Thymus (tissue), 11 donors: ENCODE measurements at regions not wholly inside any gene's neighbourhood (a gene's known extent, or its start where the extent isn't known, plus 50 kb on each side); places are given as distances from the start of the nearest gene placed in this dataset.
A peak's percentile ranks its signal among the peaks of the same experiment; 100 is the strongest.

Experiments used
- DNase-seq, 9 donors: peaks; one replicate each; pipeline ENCODE4 v3.0.0-alpha.2; 2013; ENCODE audit warnings: low spot score in 9 of 9, low read depth in 6 of 9, missing footprints in 1 of 9
- H3K27ac ChIP-seq, 2 donors: one replicate each; pipeline ENCODE4 v1.5.1; 2013; ENCODE audit warnings: control low read depth in 1 of 2, low read depth in 1 of 2, low read length in 1 of 2, mild to moderate bottlenecking in 1 of 2, moderate library complexity in 1 of 2
- H3K27me3 ChIP-seq, 2 donors: one replicate each; pipeline ENCODE4 v1.5.1; 2013; ENCODE audit warnings: low read length in 1 of 2; ENCODE audit not compliant: control insufficient read depth in 2 of 2, insufficient read depth in 1 of 2
- H3K36me3 ChIP-seq, 2 donors: one replicate each; pipeline ENCODE4 v1.5.1; 2013; ENCODE audit warnings: low read length in 1 of 2, mild to moderate bottlenecking in 1 of 2, moderate library complexity in 1 of 2; ENCODE audit not compliant: control insufficient read depth in 2 of 2, insufficient read depth in 2 of 2
- H3K4me1 ChIP-seq, 2 donors: one replicate each; pipeline ENCODE4 v1.5.1; 2013; ENCODE audit warnings: low read length in 2 of 2; ENCODE audit not compliant: control insufficient read depth in 2 of 2, insufficient read depth in 2 of 2
- H3K4me3 ChIP-seq, 2 donors: one replicate each; pipeline ENCODE4 v1.5.1; 2013; ENCODE audit warnings: low read length in 2 of 2, control low read depth in 1 of 2, mild to moderate bottlenecking in 1 of 2
- H3K9me3 ChIP-seq, 2 donors: one replicate each; pipeline ENCODE4 v1.5.1; 2013; ENCODE audit warnings: low read length in 1 of 2, mild to moderate bottlenecking in 1 of 2; ENCODE audit not compliant: control insufficient read depth in 2 of 2, insufficient read depth in 1 of 2
- WGBS: extraction: QIAGEN DNeasy Blood & Tissue Kit; methylation state at CpG from one replicate; pipeline ENCODE4 v1.1.7; 2013; 5-methylcytosine and 5-hydroxymethylcytosine counted together
- donor health status: healthy.

DNA sequence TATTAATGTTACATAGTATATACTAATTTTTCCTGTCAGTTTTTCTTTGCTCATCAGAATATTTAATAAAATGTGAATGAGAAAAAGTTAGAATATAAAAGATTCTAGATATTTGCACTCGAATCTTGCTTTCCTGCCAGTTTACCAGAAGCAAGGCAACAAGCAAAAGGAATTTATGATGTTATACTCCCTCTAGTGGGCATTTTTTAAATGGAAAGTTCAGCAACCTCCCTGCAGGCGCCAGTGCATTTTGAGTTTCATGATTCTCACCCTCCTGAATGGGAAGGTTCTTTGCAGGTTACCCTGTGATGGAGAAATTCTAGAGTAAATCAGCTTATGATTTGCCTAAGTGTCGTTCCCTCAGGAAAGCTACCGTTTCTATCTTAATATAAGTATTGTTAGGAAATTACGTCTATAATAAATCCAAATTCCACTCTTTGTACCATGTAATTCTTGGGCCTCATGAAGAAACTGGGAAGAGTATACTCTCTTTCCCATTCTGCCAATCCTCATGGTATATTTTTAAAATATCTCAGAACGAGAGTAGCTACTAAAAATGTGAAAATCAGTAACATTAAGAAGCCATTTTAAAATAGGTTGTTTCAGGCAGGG is 350.0 kb downstream of the CRPPA start:
- 34% methylated on average over 6 of the region's 6 CpGs for WGBS
- DNase-seq, result peak; percentile 18 to 71 (median 29)

DNA sequence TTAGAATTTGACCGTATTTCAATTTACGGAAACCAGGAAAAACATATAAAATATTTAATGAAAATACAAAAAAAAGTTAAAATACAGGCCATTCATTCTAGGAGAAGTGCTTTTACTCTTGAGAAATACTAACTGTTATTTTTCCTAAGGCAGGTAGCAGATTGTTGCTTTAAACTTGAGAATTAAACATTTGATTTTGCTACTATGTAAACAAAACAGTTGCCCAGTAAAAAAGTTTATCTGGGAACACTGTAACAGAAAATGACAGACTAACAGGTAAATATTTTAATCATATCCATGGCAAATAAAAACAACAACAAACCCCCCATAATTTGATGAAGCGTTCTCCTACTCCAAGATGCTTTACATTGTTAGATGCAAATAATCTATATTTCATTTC is 350.5 kb downstream of the CRPPA start:
- WGBS, result 94% methylated on average over 3 of the region's 3 CpGs
- no peaks in the 10 kb centered on the region for H3K4me1 ChIP-seq

More for the DNA sequence above, 350.0 kb downstream of the CRPPA start:
- no peaks in the 10 kb centered on the region for H3K27me3 ChIP-seq
- no peaks in the 10 kb centered on the region for H3K4me1 ChIP-seq
- H3K9me3 ChIP-seq, result no peaks in the 10 kb centered on the region
- no peak overlapping the region for H3K4me3 ChIP-seq
- H3K36me3 ChIP-seq, result no peaks in the 10 kb centered on the region
- no peak overlapping the region for H3K27ac ChIP-seq

DNA sequence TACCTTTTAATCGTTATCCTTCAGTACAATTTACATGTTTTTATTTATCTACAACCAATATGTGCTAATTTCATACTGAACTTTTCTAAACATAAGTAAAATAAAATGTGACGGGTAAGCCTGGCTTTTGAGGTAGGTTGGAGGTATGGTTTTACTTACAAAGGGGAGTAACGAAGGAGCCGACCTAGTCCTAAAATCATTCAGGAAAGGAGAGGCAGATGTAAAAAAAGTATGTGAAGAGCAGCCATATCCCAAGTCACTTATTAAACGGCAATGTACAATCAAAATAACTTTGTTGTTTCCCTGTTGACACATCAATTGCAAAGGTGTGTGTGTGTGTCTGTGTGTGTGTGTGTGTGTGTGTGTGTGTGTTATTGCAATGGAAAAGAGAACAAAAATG is 351.3 kb downstream of the CRPPA start:
- Histone ChIP-seq H3K27ac (no peak overlapping the region), H3K36me3 (no peaks in the 10 kb centered on the region), H3K27me3 (no peaks in the 10 kb centered on the region), H3K4me1 (no peaks in the 10 kb centered on the region), H3K4me3 (no peak overlapping the region), H3K9me3 (no peaks in the 10 kb centered on the region)
- WGBS, result 94% methylated on average over 5 of the region's 5 CpGs
- DNase-seq, result no peak

More for the DNA sequence above, 350.5 kb downstream of the CRPPA start:
- Histone ChIP-seq H3K4me3 (no peak overlapping the region), H3K27ac (no peak overlapping the region), H3K9me3 (no peaks in the 10 kb centered on the region), H3K27me3 (no peaks in the 10 kb centered on the region), H3K36me3 (no peaks in the 10 kb centered on the region)
- no peak for DNase-seq

GRCh38 chr7:16068183-16068582 is 353.2 kb downstream of the CRPPA start:
- Histone ChIP-seq H3K36me3 (no peaks in the 10 kb centered on the region), H3K9me3 (no peaks in the 10 kb centered on the region), H3K4me1 (no peaks in the 10 kb centered on the region), H3K27ac (no peak overlapping the region), H3K4me3 (no peak overlapping the region), H3K27me3 (no peaks in the 10 kb centered on the region)
- 91% methylated on average over 2 of the region's 2 CpGs for WGBS
- no peak for DNase-seq

GRCh38 chr7:16067711-16068110 is 353.6 kb downstream of the CRPPA start:
- no peak for DNase-seq
- Histone ChIP-seq H3K27me3 (no peaks in the 10 kb centered on the region), H3K4me3 (no peak overlapping the region), H3K27ac (no peak overlapping the region), H3K9me3 (no peaks in the 10 kb centered on the region), H3K4me1 (no peaks in the 10 kb centered on the region), H3K36me3 (no peaks in the 10 kb centered on the region)
- 83% methylated on average over 7 of the region's 7 CpGs for WGBS

DNA sequence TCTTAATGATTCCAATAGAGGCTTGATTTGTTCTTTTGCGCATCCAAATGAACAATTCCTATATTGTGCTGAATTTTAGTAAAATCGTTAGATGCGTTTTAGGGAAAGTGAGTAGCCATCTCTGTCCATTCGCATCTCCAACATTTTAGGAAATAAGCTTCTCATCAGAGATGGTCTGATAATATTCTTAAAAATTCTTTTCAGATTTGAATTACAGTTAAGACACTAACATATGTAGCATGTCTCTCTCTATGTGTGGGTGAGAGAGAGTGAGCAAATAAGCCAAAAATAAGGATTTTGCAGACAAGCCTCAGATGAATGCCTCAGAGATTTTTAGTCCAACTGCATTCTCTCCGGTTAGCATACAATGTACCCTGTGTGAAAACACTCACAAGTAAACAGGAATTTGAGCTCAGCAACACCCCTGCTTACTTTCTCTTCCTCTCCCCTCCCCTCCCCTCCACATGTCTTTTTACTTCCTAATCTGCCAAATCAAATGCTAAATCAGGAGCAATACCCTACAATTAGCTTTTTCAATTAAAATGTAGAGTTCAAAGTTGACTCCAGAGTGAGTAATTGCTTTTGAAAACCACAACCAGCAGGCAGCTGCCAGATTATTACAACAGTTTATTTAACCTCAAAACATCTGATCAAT is 354.4 kb downstream of the CRPPA start:
- Histone ChIP-seq H3K36me3 (no peaks in the 10 kb centered on the region), H3K4me1 (no peaks in the 10 kb centered on the region), H3K27ac (no peak overlapping the region), H3K4me3 (no peak overlapping the region), H3K27me3 (no peaks in the 10 kb centered on the region), H3K9me3 (no peaks in the 10 kb centered on the region)
- WGBS, result 80% methylated on average over 5 of the region's 5 CpGs
- DNase-seq, result no peak

GRCh38 chr7:16065939-16066338 is 355.4 kb downstream of the CRPPA start:
- DNase-seq, result no peak
- Histone ChIP-seq H3K36me3 (no peaks in the 10 kb centered on the region), H3K27me3 (no peaks in the 10 kb centered on the region), H3K4me1 (no peaks in the 10 kb centered on the region), H3K4me3 (no peak overlapping the region), H3K9me3 (no peaks in the 10 kb centered on the region), H3K27ac (no peak overlapping the region)

DNA sequence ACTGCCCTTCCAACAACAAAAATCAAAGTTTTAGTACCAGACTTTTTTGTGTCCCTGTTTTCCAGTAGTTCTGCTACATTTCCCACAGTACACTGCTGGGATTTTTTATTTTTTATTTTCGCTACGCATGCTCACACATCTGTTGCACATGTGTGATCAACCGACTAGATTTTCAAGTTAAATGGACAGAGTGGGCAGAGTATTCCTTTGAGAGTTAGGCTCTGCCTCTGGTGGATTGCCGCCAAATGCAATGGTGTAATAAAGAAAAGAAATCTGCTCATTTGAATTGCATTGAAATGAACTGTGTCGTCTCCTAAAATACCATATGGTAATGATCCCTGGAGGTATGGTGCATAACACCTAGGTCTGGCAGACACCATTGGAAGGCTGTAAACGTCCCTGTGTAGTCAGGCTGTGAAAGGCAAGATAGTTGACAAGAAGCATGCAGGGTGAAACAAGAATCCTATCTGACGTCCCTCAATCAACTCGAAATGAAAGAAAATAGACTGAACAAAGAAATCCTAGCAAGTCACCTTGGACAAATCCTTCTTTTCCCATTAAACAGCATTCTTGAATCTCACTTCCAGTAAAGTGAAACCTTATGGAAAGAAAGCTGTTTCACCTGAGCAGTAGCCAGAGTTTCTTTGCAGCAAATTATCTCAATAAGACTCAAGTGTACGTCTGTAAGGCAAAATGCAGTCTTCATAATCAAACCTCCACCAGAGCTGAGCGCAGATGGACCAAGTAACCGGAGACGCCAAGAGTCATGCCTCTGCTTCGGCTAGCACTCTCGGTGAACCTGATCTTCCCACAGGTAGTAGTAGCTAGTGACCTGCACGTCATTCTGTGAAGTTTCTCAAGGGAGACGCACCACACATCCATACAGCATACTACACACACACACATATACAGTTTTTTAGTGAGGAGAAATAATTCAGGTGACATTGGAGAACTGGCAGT is 357.3 kb downstream of the CRPPA start:
- H3K4me1 ChIP-seq, result no peaks in the 10 kb centered on the region
- no peak overlapping the region for H3K4me3 ChIP-seq
- no peak overlapping the region for H3K27ac ChIP-seq
- DNase-seq, result no peak
- WGBS, result 91% methylated on average over 16 of the region's 16 CpGs
- no peaks in the 10 kb centered on the region for H3K9me3 ChIP-seq
- H3K36me3 ChIP-seq, result no peaks in the 10 kb centered on the region
- H3K27me3 ChIP-seq, result no peaks in the 10 kb centered on the region

DNA sequence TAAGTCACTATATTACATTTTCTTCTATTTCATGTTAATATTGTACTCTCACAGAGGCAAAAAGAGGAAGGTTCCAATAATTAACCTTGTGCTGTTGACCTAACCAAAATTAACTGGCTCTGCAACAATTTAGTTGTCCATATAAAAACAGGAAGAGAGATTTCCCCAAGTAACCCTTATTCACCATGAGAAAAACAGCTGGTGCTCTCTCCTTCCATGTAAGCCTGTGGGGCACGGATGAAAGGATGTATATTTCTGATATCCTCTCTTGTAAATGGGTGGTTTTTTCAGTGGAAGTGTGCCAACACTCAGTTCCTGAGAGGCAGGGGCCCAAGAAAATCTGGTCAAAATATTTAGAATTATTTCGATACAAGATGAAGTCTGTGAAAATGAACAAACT is 358.1 kb downstream of the CRPPA start:
- H3K27me3 ChIP-seq, result no peaks in the 10 kb centered on the region
- no peak for DNase-seq
- no peak overlapping the region for H3K27ac ChIP-seq
- 27% methylated on average over 2 of the region's 2 CpGs for WGBS
- H3K4me1 ChIP-seq, result no peaks in the 10 kb centered on the region
- H3K4me3 ChIP-seq, result no peak overlapping the region
- H3K36me3 ChIP-seq, result no peaks in the 10 kb centered on the region
- H3K9me3 ChIP-seq, result no peaks in the 10 kb centered on the region
